Panc1 (cell line): ENCODE measurements at regions not wholly inside any gene's neighbourhood (a gene's known extent, or its start where the extent isn't known, plus 50 kb on each side); places are given as distances from the start of the nearest gene placed in this dataset.

Experiments used
- CTCF ChIP-seq: fragments of 450-650 bp; IDR thresholded peaks from 2 replicates; pipeline ENCODE4 v1.5.1; 2017; ENCODE audit warnings: mild to moderate bottlenecking
- POLR2AphosphoS5 ChIP-seq: IDR thresholded peaks from 2 replicates; pipeline ENCODE4 v1.6.1; 2012; ENCODE audit warnings: mild to moderate bottlenecking, low read depth, low read length, moderate library complexity
- REST ChIP-seq, 2 experiments: IDR thresholded peaks; 2 replicates each; pipeline ENCODE4 v1.6.1; 2011 to 2012; ENCODE audit warnings: low read depth in 2 of 2, control low read depth in 1 of 2, low read length in 1 of 2, mild to moderate bottlenecking in 1 of 2, moderate library complexity in 1 of 2; ENCODE audit not compliant: insufficient read depth in 1 of 2

DNA sequence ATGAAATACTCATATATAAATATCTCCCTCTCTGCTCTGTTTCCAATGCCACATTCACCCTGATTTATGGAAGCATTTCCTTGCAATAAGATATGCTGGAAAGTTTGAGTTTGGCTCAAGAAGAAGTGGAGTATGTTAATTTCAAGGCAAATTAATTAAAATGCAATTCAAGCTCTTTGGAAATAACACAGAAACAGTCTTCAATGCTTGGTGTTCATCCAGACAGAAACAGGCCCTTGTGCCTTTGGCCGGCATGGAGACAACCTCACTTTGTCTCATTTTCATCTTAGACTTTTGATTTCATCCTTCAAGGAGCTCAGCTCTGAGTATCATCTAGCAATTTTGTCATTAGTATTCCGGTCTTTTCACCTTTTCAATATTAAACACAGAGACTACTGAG lies 210.0 kb downstream of the C16orf95 start:
- no peak for TF ChIP-seq CTCF
- TF ChIP-seq POLR2AphosphoS5: no peak
- TF ChIP-seq REST (IDR thresholded peaks at IDR 0.05; ENCODE audit: insufficient read depth in 1 of 2, low read depth in 2 of 2, low read length in 1 of 2): no peak
